ENCODE measurements at regions not wholly inside any gene's neighbourhood (a gene's known extent, or its start where the extent isn't known, plus 50 kb on each side); places are given as distances from the start of the nearest gene placed in this dataset.

GRCh38 chr10:131631619-131632018 is 269.2 kb upstream of the PPP2R2D start:
- DNase-seq (ENCODE audit: low read depth in 2 of 2) = no peak

- peak in 1 of 2 donors; percentile 4 for DNase-seq (ENCODE audit: low read depth in 2 of 2)
These were observed 265.2 kb upstream of the PPP2R2D start for GRCh38 chr10:131635564-131636015.

GRCh38 chr10:131636116-131636515 is 264.7 kb upstream of the PPP2R2D start:
- DNase-seq (ENCODE audit: low read depth in 2 of 2) = no peak

- no peak for DNase-seq (ENCODE audit: low read depth in 2 of 2)
These were observed 263.7 kb upstream of the PPP2R2D start for GRCh38 chr10:131636841-131637724.

GRCh38 chr10:131638049-131638879 is 262.5 kb upstream of the PPP2R2D start:
- DNase-seq (ENCODE audit: low read depth in 2 of 2) = no peak

GRCh38 chr10:131638880-131639278 is 261.9 kb upstream of the PPP2R2D start:
- no peak for DNase-seq (ENCODE audit: low read depth in 2 of 2)

GRCh38 chr10:131640045-131640644 is 260.7 kb upstream of the PPP2R2D start:
- no peak for DNase-seq (ENCODE audit: low read depth in 2 of 2)

- peak; percentile 4 to 9 for DNase-seq (ENCODE audit: low read depth in 2 of 2)
These were observed 259.6 kb upstream of the PPP2R2D start for GRCh38 chr10:131641231-131641630.

GRCh38 chr10:131641898-131642297 is 258.9 kb upstream of the PPP2R2D start:
- no peak for DNase-seq (ENCODE audit: low read depth in 2 of 2)

- DNase-seq (ENCODE audit: low read depth in 2 of 2) = no peak
These were observed 257.8 kb upstream of the PPP2R2D start for GRCh38 chr10:131642966-131643365.

- DNase-seq (ENCODE audit: low read depth in 2 of 2) = no peak
These were observed 256.5 kb upstream of the PPP2R2D start for GRCh38 chr10:131644289-131644688.

- DNase-seq (ENCODE audit: low read depth in 2 of 2) = no peak
These were observed 255.7 kb upstream of the PPP2R2D start for GRCh38 chr10:131644864-131645658.

- no peak for DNase-seq (ENCODE audit: low read depth in 2 of 2)
These were observed 255.1 kb upstream of the PPP2R2D start for GRCh38 chr10:131645756-131646155.

- DNase-seq (ENCODE audit: low read depth in 2 of 2) = no peak
These were observed 254.0 kb upstream of the PPP2R2D start for GRCh38 chr10:131646551-131647525.

- no peak for DNase-seq (ENCODE audit: low read depth in 2 of 2)
These were observed 253.0 kb upstream of the PPP2R2D start for GRCh38 chr10:131647789-131648188.

GRCh38 chr10:131648386-131649020 is 252.3 kb upstream of the PPP2R2D start:
- DNase-seq (ENCODE audit: low read depth in 2 of 2) = no peak

- no peak for DNase-seq (ENCODE audit: low read depth in 2 of 2)
These were observed 251.2 kb upstream of the PPP2R2D start for GRCh38 chr10:131649617-131650016.

GRCh38 chr10:131650169-131650705 is 250.6 kb upstream of the PPP2R2D start:
- DNase-seq (ENCODE audit: low read depth in 2 of 2) = no peak
